Endodermal cell (in vitro differentiated cells): ENCODE measurements at regions not wholly inside any gene's neighbourhood (a gene's known extent, or its start where the extent isn't known, plus 50 kb on each side); places are given as distances from the start of the nearest gene placed in this dataset.

Experiments
- DNase-seq: peaks from one replicate; pipeline ENCODE4 v3.0.0-alpha.2; 2017
- H3K27ac ChIP-seq: 2 replicates; pipeline ENCODE4 v1.5.1; 2013; ENCODE audit warnings: mild to moderate bottlenecking, low read depth, low read length, moderate library complexity
- H3K27me3 ChIP-seq: 2 replicates; pipeline ENCODE4 v1.6.1; 2013; ENCODE audit warnings: mild to moderate bottlenecking, low read length, moderate library complexity; ENCODE audit not compliant: insufficient read depth, control insufficient read depth, poor library complexity, severe bottlenecking
- H3K36me3 ChIP-seq: 2 replicates; pipeline ENCODE4 v1.7.0; 2013; ENCODE audit warnings: mild to moderate bottlenecking, low read length, moderate library complexity; ENCODE audit not compliant: control insufficient read depth, insufficient read depth
- H3K4me1 ChIP-seq: one replicate; pipeline ENCODE4 v1.7.0; 2013; ENCODE audit warnings: low read length; ENCODE audit not compliant: control insufficient read depth, insufficient read depth
- H3K4me3 ChIP-seq: 2 replicates; pipeline ENCODE4 v1.5.1; 2013; ENCODE audit warnings: mild to moderate bottlenecking, low read length, moderate library complexity
- H3K9ac ChIP-seq: 2 replicates; pipeline ENCODE4 v1.6.1; 2013; ENCODE audit warnings: mild to moderate bottlenecking, low read length, moderate library complexity; ENCODE audit not compliant: poor library complexity, severe bottlenecking; ENCODE audit errors: extremely low read depth
- H3K9me3 ChIP-seq: 2 replicates; pipeline ENCODE4 v1.6.1; 2013; ENCODE audit warnings: mild to moderate bottlenecking, low read length, moderate library complexity; ENCODE audit not compliant: control insufficient read depth
- H3K27ac Mint-ChIP-seq: 2 replicates; pipeline ENCODE4 v1.8.0; 2020; ENCODE audit warnings: mixed read lengths
- H3K27me3 Mint-ChIP-seq: 2 replicates; pipeline ENCODE4 v1.8.0; 2021; ENCODE audit warnings: mild to moderate bottlenecking, mixed read lengths; ENCODE audit not compliant: insufficient read depth
- H3K36me3 Mint-ChIP-seq: 2 replicates; pipeline ENCODE4 v1.8.0; 2020; ENCODE audit warnings: low read depth, mixed read lengths
- H3K4me1 Mint-ChIP-seq: 2 replicates; pipeline ENCODE4 v1.8.0; 2020; ENCODE audit warnings: mixed read lengths
- H3K4me3 Mint-ChIP-seq: 2 replicates; pipeline ENCODE4 v1.8.0; 2020; ENCODE audit warnings: mild to moderate bottlenecking, moderate library complexity, mixed read lengths
- H3K9me3 Mint-ChIP-seq: 2 replicates; pipeline ENCODE4 v1.8.0; 2020; ENCODE audit warnings: mild to moderate bottlenecking, mixed read lengths
- CTCF ChIP-seq: fragments of 200-600 bp; sonication (generic); conservative IDR thresholded peaks from 2 replicates; pipeline ENCODE4 v1.5.0; 2021; ENCODE audit warnings: antibody characterized with exemption, mild to moderate bottlenecking
- WGBS, 2 experiments: methylation state at CpG; one replicate each; pipeline versions ENCODE4 v1.1.5 to v1.1.7; 2013; ENCODE audit warnings: missing lambda C conversion rate in 2 of 2, mixed read lengths in 1 of 2; ENCODE audit not compliant: insufficient coverage in 1 of 2, insufficient read length in 1 of 2; 5-methylcytosine and 5-hydroxymethylcytosine counted together

GRCh38 chr13:34419755-34420154 is 522.3 kb upstream of the NBEA start:
- Mint-ChIP-seq H3K9me3 (no peaks in the 10 kb centered on the region), H3K4me3 (no peak overlapping the region), H3K27me3 (no peaks in the 10 kb centered on the region), H3K36me3 (no peaks in the 10 kb centered on the region), H3K4me1 (no peaks in the 10 kb centered on the region), H3K27ac (no peak overlapping the region)
- Histone ChIP-seq H3K36me3 (no peaks in the 10 kb centered on the region), H3K27me3 (no peaks in the 10 kb centered on the region), H3K4me3 (no peak overlapping the region), H3K27ac (no peak overlapping the region), H3K4me1 (no peaks in the 10 kb centered on the region), H3K9ac (no peak overlapping the region), H3K9me3 (no peaks in the 10 kb centered on the region)
- DNase-seq = no peak
- WGBS, 2 experiments = 85 to 88% methylated on average over 6 of the region's 6 CpGs
- no peak for TF ChIP-seq CTCF

GRCh38 chr13:34420702-34421346 is 521.2 kb upstream of the NBEA start:
- no peak for TF ChIP-seq CTCF
- no peak for DNase-seq
- no peaks in the 10 kb centered on the region for H3K27me3 ChIP-seq
- no peak overlapping the region for H3K27ac Mint-ChIP-seq
- H3K4me3 ChIP-seq = no peak overlapping the region
- no peaks in the 10 kb centered on the region for H3K27me3 Mint-ChIP-seq
- peaks cover 9% of the 10 kb centered on the region for H3K4me1 Mint-ChIP-seq
- H3K4me3 Mint-ChIP-seq = no peak overlapping the region
- no peak overlapping the region for H3K27ac ChIP-seq
- H3K36me3 ChIP-seq = no peaks in the 10 kb centered on the region
- WGBS, 2 experiments = 90 to 92% methylated on average over 3 of the region's 3 CpGs
- no peaks in the 10 kb centered on the region for H3K9me3 Mint-ChIP-seq
- peaks cover 6% of the 10 kb centered on the region for H3K4me1 ChIP-seq
- H3K9ac ChIP-seq = no peak overlapping the region
- no peaks in the 10 kb centered on the region for H3K36me3 Mint-ChIP-seq
- H3K9me3 ChIP-seq = no peaks in the 10 kb centered on the region

GRCh38 chr13:34421347-34421719 is 520.7 kb upstream of the NBEA start:
- Histone ChIP-seq H3K9ac (no peak overlapping the region), H3K27ac (no peak overlapping the region), H3K4me3 (no peak overlapping the region), H3K36me3 (no peaks in the 10 kb centered on the region), H3K4me1 (peaks cover 6% of the 10 kb centered on the region), H3K9me3 (no peaks in the 10 kb centered on the region), H3K27me3 (no peaks in the 10 kb centered on the region)
- no peak overlapping the region for H3K27ac Mint-ChIP-seq
- H3K27me3 Mint-ChIP-seq = no peaks in the 10 kb centered on the region
- H3K9me3 Mint-ChIP-seq = no peaks in the 10 kb centered on the region
- peaks cover 13% of the 10 kb centered on the region for H3K4me1 Mint-ChIP-seq
- no peak overlapping the region for H3K4me3 Mint-ChIP-seq
- TF ChIP-seq CTCF = peak; percentile 69
- no peak for DNase-seq
- no peaks in the 10 kb centered on the region for H3K36me3 Mint-ChIP-seq
